HCT116 (cell line): ENCODE measurements at regions not wholly inside any gene's neighbourhood (a gene's known extent, or its start where the extent isn't known, plus 50 kb on each side); places are given as distances from the start of the nearest gene placed in this dataset.

ENCODE experiments used
- ELF1 ChIP-seq: IDR thresholded peaks from 2 replicates; pipeline ENCODE4 v1.6.1; 2012; ENCODE audit warnings: low read depth, borderline replicate concordance
- EZH2 ChIP-seq: fragments of 200-600 bp; sonication (generic); IDR thresholded peaks from 2 replicates; pipeline ENCODE4 v1.6.1; 2017; ENCODE audit warnings: antibody characterized with exemption, mixed run types
- EZH2phosphoT487 ChIP-seq: fragments of 200-600 bp; IDR thresholded peaks from 2 replicates; pipeline ENCODE4 v1.6.1; 2018; ENCODE audit warnings: antibody characterized with exemption, borderline replicate concordance
- JUND ChIP-seq: IDR thresholded peaks from 2 replicates; pipeline ENCODE4 v1.6.1; 2012
- POLR2A ChIP-seq: IDR thresholded peaks from 2 replicates; pipeline ENCODE4 v1.7.0; 2011; ENCODE audit warnings: borderline replicate concordance; ENCODE audit not compliant: insufficient read depth, insufficient read length; ENCODE audit errors: extremely low read depth
- POLR2AphosphoS5 ChIP-seq: IDR thresholded peaks from 2 replicates; pipeline ENCODE4 v1.6.1; 2011; ENCODE audit warnings: mild to moderate bottlenecking, low read depth, low read length, moderate library complexity
- RAD21 ChIP-seq: IDR thresholded peaks from 2 replicates; pipeline ENCODE4 v1.6.1; 2012; ENCODE audit warnings: low read depth, mild to moderate bottlenecking
- SP1 ChIP-seq: IDR thresholded peaks from 2 replicates; pipeline ENCODE4 v1.6.1; 2012; ENCODE audit warnings: low read depth
- ZFX ChIP-seq: fragments of 450-650 bp; IDR thresholded peaks from 2 replicates; pipeline ENCODE4 v1.6.1; 2017
- ZNF274 ChIP-seq: fragments of 200-500 bp; sonication (Bioruptor generic); IDR thresholded peaks from 2 replicates; pipeline ENCODE4 v1.6.1; 2014; ENCODE audit warnings: mild to moderate bottlenecking, low read depth, low read length, inconsistent platforms
- TF ChIP-seq, protein P1 (sequence below), 3 experiments: fragments of 200-600 bp in 1 of 3; sonication (generic) in 1 of 3; IDR thresholded peaks in 2 of 3; conservative IDR thresholded peaks in 1 of 3; 2 replicates each; pipeline ENCODE4 v1.5.1; 2012 to 2017; ENCODE audit warnings: low read depth in 2 of 3, low read length in 2 of 3, antibody characterized with exemption in 1 of 3, borderline replicate concordance in 1 of 3, control low read depth in 1 of 3, mild to moderate bottlenecking in 1 of 3, mixed read lengths in 1 of 3, mixed run types in 1 of 3, moderate library complexity in 1 of 3; ENCODE audit not compliant: insufficient read depth in 1 of 3
- TF ChIP-seq, protein P2 (sequence below): IDR thresholded peaks from 2 replicates; pipeline ENCODE4 v1.6.1; 2012
- TF ChIP-seq, protein P3 (sequence below): IDR thresholded peaks from 2 replicates; pipeline ENCODE4 v1.6.1; 2012; ENCODE audit warnings: low read depth

DNA sequence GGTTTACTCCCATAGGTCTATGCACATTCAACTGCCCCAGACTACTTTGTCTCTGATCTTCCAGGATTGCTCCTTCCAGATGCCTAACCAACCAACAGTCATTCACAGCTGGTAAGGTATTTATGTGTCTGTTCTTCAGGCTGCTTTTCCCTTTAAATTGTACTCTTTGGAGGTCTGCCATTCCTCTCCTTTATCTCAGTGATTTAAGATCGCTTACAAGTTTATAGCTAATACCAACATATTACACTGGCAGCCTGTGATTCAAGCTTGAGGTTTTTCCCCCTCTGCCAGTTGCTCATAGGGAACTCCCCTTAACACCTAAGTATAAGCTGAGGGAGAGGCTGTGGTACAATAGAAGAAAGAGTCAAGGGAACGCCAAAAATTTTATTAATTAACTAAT lies 711.7 kb upstream of the EDIL3 start:
- TF ChIP-seq, protein P1, sequence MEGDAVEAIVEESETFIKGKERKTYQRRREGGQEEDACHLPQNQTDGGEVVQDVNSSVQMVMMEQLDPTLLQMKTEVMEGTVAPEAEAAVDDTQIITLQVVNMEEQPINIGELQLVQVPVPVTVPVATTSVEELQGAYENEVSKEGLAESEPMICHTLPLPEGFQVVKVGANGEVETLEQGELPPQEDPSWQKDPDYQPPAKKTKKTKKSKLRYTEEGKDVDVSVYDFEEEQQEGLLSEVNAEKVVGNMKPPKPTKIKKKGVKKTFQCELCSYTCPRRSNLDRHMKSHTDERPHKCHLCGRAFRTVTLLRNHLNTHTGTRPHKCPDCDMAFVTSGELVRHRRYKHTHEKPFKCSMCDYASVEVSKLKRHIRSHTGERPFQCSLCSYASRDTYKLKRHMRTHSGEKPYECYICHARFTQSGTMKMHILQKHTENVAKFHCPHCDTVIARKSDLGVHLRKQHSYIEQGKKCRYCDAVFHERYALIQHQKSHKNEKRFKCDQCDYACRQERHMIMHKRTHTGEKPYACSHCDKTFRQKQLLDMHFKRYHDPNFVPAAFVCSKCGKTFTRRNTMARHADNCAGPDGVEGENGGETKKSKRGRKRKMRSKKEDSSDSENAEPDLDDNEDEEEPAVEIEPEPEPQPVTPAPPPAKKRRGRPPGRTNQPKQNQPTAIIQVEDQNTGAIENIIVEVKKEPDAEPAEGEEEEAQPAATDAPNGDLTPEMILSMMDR (IDR thresholded peaks at IDR 0.05 in 2 of 3, conservative IDR thresholded peaks at IDR 0.05 in 1 of 3; ENCODE audit: borderline replicate concordance in 1 of 3, insufficient read depth in 1 of 3, low read depth in 2 of 3, low read length in 2 of 3), result no peak
- TF ChIP-seq, protein P2, sequence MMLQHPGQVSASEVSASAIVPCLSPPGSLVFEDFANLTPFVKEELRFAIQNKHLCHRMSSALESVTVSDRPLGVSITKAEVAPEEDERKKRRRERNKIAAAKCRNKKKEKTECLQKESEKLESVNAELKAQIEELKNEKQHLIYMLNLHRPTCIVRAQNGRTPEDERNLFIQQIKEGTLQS, result no peak
- TF ChIP-seq, protein P3, sequence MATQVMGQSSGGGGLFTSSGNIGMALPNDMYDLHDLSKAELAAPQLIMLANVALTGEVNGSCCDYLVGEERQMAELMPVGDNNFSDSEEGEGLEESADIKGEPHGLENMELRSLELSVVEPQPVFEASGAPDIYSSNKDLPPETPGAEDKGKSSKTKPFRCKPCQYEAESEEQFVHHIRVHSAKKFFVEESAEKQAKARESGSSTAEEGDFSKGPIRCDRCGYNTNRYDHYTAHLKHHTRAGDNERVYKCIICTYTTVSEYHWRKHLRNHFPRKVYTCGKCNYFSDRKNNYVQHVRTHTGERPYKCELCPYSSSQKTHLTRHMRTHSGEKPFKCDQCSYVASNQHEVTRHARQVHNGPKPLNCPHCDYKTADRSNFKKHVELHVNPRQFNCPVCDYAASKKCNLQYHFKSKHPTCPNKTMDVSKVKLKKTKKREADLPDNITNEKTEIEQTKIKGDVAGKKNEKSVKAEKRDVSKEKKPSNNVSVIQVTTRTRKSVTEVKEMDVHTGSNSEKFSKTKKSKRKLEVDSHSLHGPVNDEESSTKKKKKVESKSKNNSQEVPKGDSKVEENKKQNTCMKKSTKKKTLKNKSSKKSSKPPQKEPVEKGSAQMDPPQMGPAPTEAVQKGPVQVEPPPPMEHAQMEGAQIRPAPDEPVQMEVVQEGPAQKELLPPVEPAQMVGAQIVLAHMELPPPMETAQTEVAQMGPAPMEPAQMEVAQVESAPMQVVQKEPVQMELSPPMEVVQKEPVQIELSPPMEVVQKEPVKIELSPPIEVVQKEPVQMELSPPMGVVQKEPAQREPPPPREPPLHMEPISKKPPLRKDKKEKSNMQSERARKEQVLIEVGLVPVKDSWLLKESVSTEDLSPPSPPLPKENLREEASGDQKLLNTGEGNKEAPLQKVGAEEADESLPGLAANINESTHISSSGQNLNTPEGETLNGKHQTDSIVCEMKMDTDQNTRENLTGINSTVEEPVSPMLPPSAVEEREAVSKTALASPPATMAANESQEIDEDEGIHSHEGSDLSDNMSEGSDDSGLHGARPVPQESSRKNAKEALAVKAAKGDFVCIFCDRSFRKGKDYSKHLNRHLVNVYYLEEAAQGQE, result no peak
- TF ChIP-seq ZFX (no peak), EZH2 (no peak), POLR2AphosphoS5 (no peak), JUND (no peak), POLR2A (no peak), RAD21 (no peak), EZH2phosphoT487 (no peak), ZNF274 (no peak), ELF1 (no peak), SP1 (no peak)
